Ovary (tissue), 3 donors: ENCODE measurements at regions not wholly inside any gene's neighbourhood (a gene's known extent, or its start where the extent isn't known, plus 50 kb on each side); places are given as distances from the start of the nearest gene placed in this dataset.

Experiments
- CTCF ChIP-seq, 3 donors: fragments of 450-650 bp in 2 of 3; fragments of 200-600 bp in 1 of 3; IDR thresholded peaks; one replicate each; pipeline versions ENCODE4 v1.5.1 to v1.8.0; 2016 to 2022; ENCODE audit warnings: antibody characterized with exemption in 3 of 3, mild to moderate bottlenecking in 1 of 3
- EP300 ChIP-seq: sonication (generic); formaldehyde crosslinking; IDR thresholded peaks from one replicate; pipeline ENCODE4 v1.6.1; 2017; ENCODE audit warnings: antibody characterized with exemption
- POLR2A ChIP-seq: fragments of 450-650 bp; IDR thresholded peaks from one replicate; pipeline ENCODE4 v1.6.1; 2017; ENCODE audit warnings: antibody characterized with exemption, mild to moderate bottlenecking, moderate library complexity
- donor health status: DM: no; HTN: no; CAD: no.

GRCh38 chr22:44411226-44412135, 86.6 kb downstream of the RTL6 start:
- TF ChIP-seq CTCF (IDR thresholded peaks at IDR 0.05) = no peak
- no peak for TF ChIP-seq POLR2A
- no peak for TF ChIP-seq EP300
